ENCODE measurements at regions not wholly inside any gene's neighbourhood (a gene's known extent, or its start where the extent isn't known, plus 50 kb on each side); places are given as distances from the start of the nearest gene placed in this dataset.

DNA sequence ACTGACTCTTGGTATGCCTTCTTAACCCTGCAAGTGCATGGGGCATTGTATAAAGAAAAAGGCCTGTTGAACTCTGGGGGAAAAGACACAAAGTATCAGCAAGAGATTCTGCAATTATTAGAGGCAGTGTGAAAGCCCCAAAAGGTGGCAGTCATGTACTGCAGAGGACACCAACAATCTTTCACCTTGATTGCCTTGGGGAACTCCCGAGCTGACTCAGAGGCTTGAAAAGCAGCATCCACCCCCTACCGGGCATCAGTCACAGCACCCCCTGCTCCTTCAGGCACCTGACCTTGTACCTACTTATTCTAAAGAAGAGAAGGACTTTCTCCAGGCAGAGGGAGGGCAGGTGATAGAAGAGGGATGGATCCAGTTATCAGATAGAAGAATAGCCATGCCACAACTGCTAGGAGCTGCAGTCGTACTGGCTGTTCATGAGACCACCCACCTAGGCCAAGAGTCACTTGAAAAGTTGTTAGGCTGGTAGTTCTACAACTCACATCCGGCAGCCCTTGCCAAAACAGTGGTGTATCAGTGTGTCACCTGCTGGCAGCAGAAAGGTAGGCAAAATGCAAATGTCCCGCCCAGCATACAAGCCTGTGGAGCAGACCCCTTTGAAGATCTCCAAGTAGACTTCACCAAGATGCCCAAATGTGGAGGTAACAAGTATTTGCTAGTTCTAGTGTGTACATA is 241.6 kb upstream of the CNTN6 start:
- Histone ChIP-seq H3K36me3 (ENCODE audit: control insufficient read depth in 5 of 5, insufficient read depth in 5 of 5, low read length in 5 of 5) (no peaks in the 10 kb centered on the region), H3K27ac (ENCODE audit: low read depth, low read length) (no peak overlapping the region), H3K4me1 (ENCODE audit: control insufficient read depth in 5 of 5, insufficient read depth in 5 of 5, low read length in 5 of 5) (no peaks in the 10 kb centered on the region), H3K4me3 (ENCODE audit: low read depth in 1 of 5, low read length in 5 of 5) (no peak overlapping the region), H3K27me3 (ENCODE audit: control insufficient read depth in 5 of 5, insufficient read depth in 4 of 5, low read length in 5 of 5) (no peaks in the 10 kb centered on the region), H3K9me3 (ENCODE audit: control insufficient read depth in 5 of 5, low read length in 5 of 5) (no peaks in the 10 kb centered on the region), H3K9ac (ENCODE audit: low read length in 5 of 5) (no peak overlapping the region)

DNA sequence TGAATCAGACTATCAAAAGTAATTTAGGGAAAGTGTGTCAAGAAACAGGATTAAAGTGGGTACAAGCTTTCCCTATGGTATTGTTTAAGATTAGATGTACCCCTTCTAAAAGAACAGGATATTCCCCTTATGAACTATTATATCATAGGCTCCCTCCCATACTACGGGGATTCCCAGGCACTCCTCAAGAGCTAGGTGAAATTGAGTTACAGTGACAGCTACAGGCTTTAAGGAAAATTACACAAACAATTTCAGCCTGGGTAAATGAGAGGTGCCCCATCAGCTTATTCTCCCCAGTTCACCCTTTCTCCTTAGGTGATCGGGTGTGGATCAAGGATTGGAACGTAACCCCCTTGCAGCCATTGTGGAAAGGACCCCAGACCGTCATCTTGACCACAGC is 240.8 kb upstream of the CNTN6 start:
- Histone ChIP-seq H3K4me1 (ENCODE audit: control insufficient read depth in 5 of 5, insufficient read depth in 5 of 5, low read length in 5 of 5) (no peaks in the 10 kb centered on the region), H3K27ac (ENCODE audit: low read depth, low read length) (no peak overlapping the region), H3K9me3 (ENCODE audit: control insufficient read depth in 5 of 5, low read length in 5 of 5) (no peaks in the 10 kb centered on the region), H3K9ac (ENCODE audit: low read length in 5 of 5) (no peak overlapping the region), H3K27me3 (ENCODE audit: control insufficient read depth in 5 of 5, insufficient read depth in 4 of 5, low read length in 5 of 5) (no peaks in the 10 kb centered on the region), H3K4me3 (ENCODE audit: low read depth in 1 of 5, low read length in 5 of 5) (no peak overlapping the region), H3K36me3 (ENCODE audit: control insufficient read depth in 5 of 5, insufficient read depth in 5 of 5, low read length in 5 of 5) (no peaks in the 10 kb centered on the region)

GRCh38 chr3:853489-853888 is 239.3 kb upstream of the CNTN6 start:
- Histone ChIP-seq H3K27me3 (ENCODE audit: control insufficient read depth in 5 of 5, insufficient read depth in 4 of 5, low read length in 5 of 5) (no peaks in the 10 kb centered on the region), H3K36me3 (ENCODE audit: control insufficient read depth in 5 of 5, insufficient read depth in 5 of 5, low read length in 5 of 5) (no peaks in the 10 kb centered on the region), H3K9me3 (ENCODE audit: control insufficient read depth in 5 of 5, low read length in 5 of 5) (no peaks in the 10 kb centered on the region), H3K4me3 (ENCODE audit: low read depth in 1 of 5, low read length in 5 of 5) (no peak overlapping the region), H3K9ac (ENCODE audit: low read length in 5 of 5) (no peak overlapping the region), H3K27ac (ENCODE audit: low read depth, low read length) (no peak overlapping the region), H3K4me1 (ENCODE audit: control insufficient read depth in 5 of 5, insufficient read depth in 5 of 5, low read length in 5 of 5) (no peaks in the 10 kb centered on the region)

GRCh38 chr3:859135-859534 is 233.7 kb upstream of the CNTN6 start:
- Histone ChIP-seq H3K4me3 (ENCODE audit: low read depth in 1 of 5, low read length in 5 of 5) (no peak overlapping the region), H3K27ac (ENCODE audit: low read depth, low read length) (no peak overlapping the region), H3K4me1 (ENCODE audit: control insufficient read depth in 5 of 5, insufficient read depth in 5 of 5, low read length in 5 of 5) (no peaks in the 10 kb centered on the region), H3K27me3 (ENCODE audit: control insufficient read depth in 5 of 5, insufficient read depth in 4 of 5, low read length in 5 of 5) (no peaks in the 10 kb centered on the region), H3K9ac (ENCODE audit: low read length in 5 of 5) (no peak overlapping the region), H3K36me3 (ENCODE audit: control insufficient read depth in 5 of 5, insufficient read depth in 5 of 5, low read length in 5 of 5) (no peaks in the 10 kb centered on the region), H3K9me3 (ENCODE audit: control insufficient read depth in 5 of 5, low read length in 5 of 5) (peaks cover 0 to 5% (median 2%) of the 10 kb centered on the region in 5 donors)

DNA sequence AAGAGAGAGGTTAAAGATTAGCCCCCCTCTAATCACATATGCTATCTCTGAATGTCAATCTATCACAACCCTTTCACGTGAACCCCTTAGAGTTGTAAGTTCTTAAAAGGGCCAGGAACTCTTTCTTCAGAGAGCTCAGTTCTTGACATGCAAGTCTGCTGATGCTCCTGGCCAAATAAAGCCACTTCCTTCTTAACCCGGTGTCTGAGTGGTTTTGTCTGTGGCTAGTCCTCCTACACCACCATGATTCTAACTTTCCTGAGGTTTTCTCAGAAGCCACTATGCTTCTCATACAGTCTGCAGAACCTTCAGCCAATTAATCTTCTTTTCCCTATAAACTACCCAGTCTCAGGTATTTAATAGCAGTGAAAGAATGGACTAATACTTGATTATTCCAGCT is 231.1 kb upstream of the CNTN6 start:
- no peaks in the 10 kb centered on the region for H3K27me3 ChIP-seq (ENCODE audit: control insufficient read depth in 5 of 5, insufficient read depth in 4 of 5, low read length in 5 of 5)
- peaks cover 0 to 7% (median 2%) of the 10 kb centered on the region in 5 donors for H3K9me3 ChIP-seq (ENCODE audit: control insufficient read depth in 5 of 5, low read length in 5 of 5)
- H3K4me3 ChIP-seq (ENCODE audit: low read depth in 1 of 5, low read length in 5 of 5) = no peak overlapping the region
- H3K4me1 ChIP-seq (ENCODE audit: control insufficient read depth in 5 of 5, insufficient read depth in 5 of 5, low read length in 5 of 5) = no peaks in the 10 kb centered on the region
- no peak overlapping the region for H3K9ac ChIP-seq (ENCODE audit: low read length in 5 of 5)
- H3K36me3 ChIP-seq (ENCODE audit: control insufficient read depth in 5 of 5, insufficient read depth in 5 of 5, low read length in 5 of 5) = no peaks in the 10 kb centered on the region
- no peak overlapping the region for H3K27ac ChIP-seq (ENCODE audit: low read depth, low read length)

GRCh38 chr3:869269-869668 is 223.6 kb upstream of the CNTN6 start:
- Histone ChIP-seq H3K4me1 (ENCODE audit: control insufficient read depth in 5 of 5, insufficient read depth in 5 of 5, low read length in 5 of 5) (no peaks in the 10 kb centered on the region), H3K9me3 (ENCODE audit: control insufficient read depth in 5 of 5, low read length in 5 of 5) (peaks cover 0 to 2% (median 0%) of the 10 kb centered on the region in 5 donors), H3K9ac (ENCODE audit: low read length in 5 of 5) (no peak overlapping the region), H3K27me3 (ENCODE audit: control insufficient read depth in 5 of 5, insufficient read depth in 4 of 5, low read length in 5 of 5) (no peaks in the 10 kb centered on the region), H3K4me3 (ENCODE audit: low read depth in 1 of 5, low read length in 5 of 5) (no peak overlapping the region), H3K27ac (ENCODE audit: low read depth, low read length) (no peak overlapping the region), H3K36me3 (ENCODE audit: control insufficient read depth in 5 of 5, insufficient read depth in 5 of 5, low read length in 5 of 5) (no peaks in the 10 kb centered on the region)

DNA sequence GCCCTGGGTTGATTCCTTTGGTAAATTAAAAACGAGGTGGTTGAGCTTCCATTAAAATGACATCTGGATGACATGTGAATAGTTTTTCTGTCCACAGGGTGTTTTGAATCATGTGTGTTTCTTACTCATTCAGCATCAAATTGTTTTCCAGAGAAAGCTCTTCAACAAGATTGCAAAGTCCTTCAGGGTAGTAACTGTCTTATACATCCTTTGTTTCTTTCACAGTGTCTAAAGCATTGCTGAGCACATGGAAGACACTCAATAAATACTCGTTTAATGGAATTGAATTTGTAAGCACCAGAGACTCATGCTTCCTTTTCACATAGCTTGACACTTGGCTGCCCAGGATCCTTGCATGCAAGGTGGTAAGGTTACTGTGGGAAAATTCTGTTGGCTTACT is 223.1 kb upstream of the CNTN6 start:
- Histone ChIP-seq H3K27me3 (ENCODE audit: control insufficient read depth in 5 of 5, insufficient read depth in 4 of 5, low read length in 5 of 5) (no peaks in the 10 kb centered on the region), H3K4me1 (ENCODE audit: control insufficient read depth in 5 of 5, insufficient read depth in 5 of 5, low read length in 5 of 5) (no peaks in the 10 kb centered on the region), H3K9me3 (ENCODE audit: control insufficient read depth in 5 of 5, low read length in 5 of 5) (peaks cover 0 to 2% (median 0%) of the 10 kb centered on the region in 5 donors), H3K4me3 (ENCODE audit: low read depth in 1 of 5, low read length in 5 of 5) (no peak overlapping the region), H3K27ac (ENCODE audit: low read depth, low read length) (no peak overlapping the region), H3K36me3 (ENCODE audit: control insufficient read depth in 5 of 5, insufficient read depth in 5 of 5, low read length in 5 of 5) (no peaks in the 10 kb centered on the region), H3K9ac (ENCODE audit: low read length in 5 of 5) (no peak overlapping the region)

DNA sequence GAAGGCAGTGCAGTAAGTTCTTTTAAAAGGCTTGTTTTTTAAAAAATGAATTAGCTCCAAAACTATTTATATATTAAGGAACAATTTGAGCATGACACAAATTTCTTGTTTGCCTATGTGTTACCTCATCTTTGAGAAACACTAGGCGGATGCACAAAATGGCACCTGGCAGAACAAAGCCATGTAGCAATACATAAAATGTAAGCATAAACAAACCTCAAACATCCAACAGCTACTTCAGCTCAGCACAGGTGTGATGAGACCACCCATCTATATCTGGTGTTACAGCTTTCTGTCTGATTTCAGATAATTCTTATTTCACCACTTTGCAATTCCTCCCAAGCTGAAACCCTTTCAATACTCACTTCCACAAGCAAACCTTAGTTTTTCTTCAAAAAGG is 221.2 kb upstream of the CNTN6 start:
- Histone ChIP-seq H3K9ac (ENCODE audit: low read length in 5 of 5) (no peak overlapping the region), H3K4me1 (ENCODE audit: control insufficient read depth in 5 of 5, insufficient read depth in 5 of 5, low read length in 5 of 5) (no peaks in the 10 kb centered on the region), H3K9me3 (ENCODE audit: control insufficient read depth in 5 of 5, low read length in 5 of 5) (no peaks in the 10 kb centered on the region), H3K27ac (ENCODE audit: low read depth, low read length) (no peak overlapping the region), H3K27me3 (ENCODE audit: control insufficient read depth in 5 of 5, insufficient read depth in 4 of 5, low read length in 5 of 5) (no peaks in the 10 kb centered on the region), H3K4me3 (ENCODE audit: low read depth in 1 of 5, low read length in 5 of 5) (no peak overlapping the region), H3K36me3 (ENCODE audit: control insufficient read depth in 5 of 5, insufficient read depth in 5 of 5, low read length in 5 of 5) (no peaks in the 10 kb centered on the region)

DNA sequence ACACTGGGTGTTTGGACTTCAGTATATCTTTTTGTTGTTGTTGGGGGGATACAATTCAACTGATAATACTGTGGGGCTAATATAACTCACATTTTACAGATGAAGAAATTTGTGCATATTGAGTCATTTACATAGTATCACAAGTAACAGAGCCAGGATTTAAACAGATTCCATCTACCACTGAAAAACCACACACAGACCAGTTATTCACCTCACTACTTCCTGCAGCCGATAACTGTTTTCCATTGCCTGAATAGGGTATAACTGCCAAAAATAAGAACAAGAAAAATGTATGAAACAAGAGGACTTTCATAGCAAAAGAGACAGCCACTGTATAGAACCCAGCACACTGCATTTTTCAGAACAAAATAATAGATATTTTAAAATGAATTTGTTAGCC is 215.8 kb upstream of the CNTN6 start:
- Histone ChIP-seq H3K4me3 (ENCODE audit: low read depth in 1 of 5, low read length in 5 of 5) (no peak overlapping the region), H3K9me3 (ENCODE audit: control insufficient read depth in 5 of 5, low read length in 5 of 5) (no peaks in the 10 kb centered on the region), H3K27me3 (ENCODE audit: control insufficient read depth in 5 of 5, insufficient read depth in 4 of 5, low read length in 5 of 5) (no peaks in the 10 kb centered on the region), H3K4me1 (ENCODE audit: control insufficient read depth in 5 of 5, insufficient read depth in 5 of 5, low read length in 5 of 5) (no peaks in the 10 kb centered on the region), H3K36me3 (ENCODE audit: control insufficient read depth in 5 of 5, insufficient read depth in 5 of 5, low read length in 5 of 5) (no peaks in the 10 kb centered on the region), H3K27ac (ENCODE audit: low read depth, low read length) (no peak overlapping the region), H3K9ac (ENCODE audit: low read length in 5 of 5) (no peak overlapping the region)

GRCh38 chr3:878746-879145 is 214.1 kb upstream of the CNTN6 start:
- Histone ChIP-seq H3K9ac (ENCODE audit: low read length in 5 of 5) (no peak overlapping the region), H3K4me3 (ENCODE audit: low read depth in 1 of 5, low read length in 5 of 5) (no peak overlapping the region), H3K27me3 (ENCODE audit: control insufficient read depth in 5 of 5, insufficient read depth in 4 of 5, low read length in 5 of 5) (no peaks in the 10 kb centered on the region), H3K36me3 (ENCODE audit: control insufficient read depth in 5 of 5, insufficient read depth in 5 of 5, low read length in 5 of 5) (no peaks in the 10 kb centered on the region), H3K4me1 (ENCODE audit: control insufficient read depth in 5 of 5, insufficient read depth in 5 of 5, low read length in 5 of 5) (no peaks in the 10 kb centered on the region), H3K9me3 (ENCODE audit: control insufficient read depth in 5 of 5, low read length in 5 of 5) (no peaks in the 10 kb centered on the region), H3K27ac (ENCODE audit: low read depth, low read length) (no peak overlapping the region)

GRCh38 chr3:880371-880770 is 212.5 kb upstream of the CNTN6 start:
- no peaks in the 10 kb centered on the region for H3K9me3 ChIP-seq (ENCODE audit: control insufficient read depth in 5 of 5, low read length in 5 of 5)
- H3K36me3 ChIP-seq (ENCODE audit: control insufficient read depth in 5 of 5, insufficient read depth in 5 of 5, low read length in 5 of 5) = no peaks in the 10 kb centered on the region
- no peak overlapping the region for H3K4me3 ChIP-seq (ENCODE audit: low read depth in 1 of 5, low read length in 5 of 5)
- H3K27ac ChIP-seq (ENCODE audit: low read depth, low read length) = no peak overlapping the region
- H3K27me3 ChIP-seq (ENCODE audit: control insufficient read depth in 5 of 5, insufficient read depth in 4 of 5, low read length in 5 of 5) = no peaks in the 10 kb centered on the region
- H3K4me1 ChIP-seq (ENCODE audit: control insufficient read depth in 5 of 5, insufficient read depth in 5 of 5, low read length in 5 of 5) = no peaks in the 10 kb centered on the region
- no peak overlapping the region for H3K9ac ChIP-seq (ENCODE audit: low read length in 5 of 5)
